ENCODE measurements at regions not wholly inside any gene's neighbourhood (a gene's known extent, or its start where the extent isn't known, plus 50 kb on each side); places are given as distances from the start of the nearest gene placed in this dataset.

DNA sequence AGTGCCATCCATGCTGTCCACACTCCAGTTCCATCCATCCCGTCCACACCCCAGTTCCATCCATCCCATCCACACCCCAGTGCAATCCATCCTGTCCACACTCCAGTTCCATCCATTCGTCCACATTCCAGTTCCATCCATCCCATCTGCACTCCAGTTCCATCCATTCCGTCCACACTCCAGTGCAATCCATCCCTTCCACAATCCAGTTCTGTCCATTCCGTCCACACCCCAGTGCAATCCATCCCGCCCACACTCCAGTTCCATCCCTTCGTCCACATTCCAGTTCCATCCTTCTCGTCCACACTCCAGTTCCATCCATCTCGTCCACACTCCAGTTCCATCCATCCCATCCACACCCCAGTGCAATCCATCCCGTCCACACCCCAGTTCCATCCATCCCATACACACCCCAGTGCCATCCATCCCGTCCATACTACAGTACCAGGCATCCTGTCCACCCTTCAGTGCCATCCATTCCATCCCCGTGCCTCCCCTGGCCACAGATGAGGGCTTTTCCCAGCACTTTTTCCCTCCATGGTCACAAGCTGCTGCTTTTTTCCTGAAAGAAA lies 704.0 kb downstream of the BRD1 start:
- Histone ChIP-seq H3K9me3 (ENCODE audit: control extremely low read depth in 1 of 3, control insufficient read depth in 2 of 3, insufficient read depth in 1 of 3, low read length in 2 of 3) (peaks cover 0 to 17% (median 0%) of the 10 kb centered on the region in 3 donors), H2AFZ (ENCODE audit: insufficient read depth, low read depth, low read length, poor library complexity, severe bottlenecking) (no peak overlapping the region), H3K27me3 (replicated peaks in 1 of 4; ENCODE audit: control extremely low read depth in 1 of 4, control insufficient read depth in 3 of 4, insufficient read depth in 4 of 4, low read length in 3 of 4) (no peaks in the 10 kb centered on the region), H3K27ac (ENCODE audit: low read length in 2 of 2) (no peak overlapping the region), H3K79me2 (ENCODE audit: control insufficient read depth, insufficient read depth, low read length) (no peaks in the 10 kb centered on the region), H3K36me3 (replicated peaks in 1 of 2; ENCODE audit: control extremely low read depth in 1 of 2, control insufficient read depth in 1 of 2, extremely low read depth in 1 of 2, insufficient read depth in 2 of 2, low read length in 1 of 2) (no peaks in the 10 kb centered on the region), H3K9ac (ENCODE audit: low read length) (no peak overlapping the region), H4K20me1 (ENCODE audit: control insufficient read depth, insufficient read depth, low read length, poor library complexity, severe bottlenecking) (no peaks in the 10 kb centered on the region), H3K4me2 (replicated peaks; ENCODE audit: low read depth, low read length, poor library complexity, severe bottlenecking) (no peak overlapping the region), H3K4me1 (ENCODE audit: control insufficient read depth in 2 of 2, insufficient read depth in 2 of 2, low read length in 2 of 2) (no peaks in the 10 kb centered on the region), H3K4me3 (ENCODE audit: control extremely low read depth in 1 of 5, extremely low read depth in 1 of 5, insufficient read depth in 1 of 5, low read depth in 2 of 5, low read length in 4 of 5) (no peak overlapping the region)
- H3K9me3 Mint-ChIP-seq (ENCODE audit: insufficient read depth): peaks cover 16% of the 10 kb centered on the region
- H3K27ac Mint-ChIP-seq: no peak overlapping the region
- H3K4me1 Mint-ChIP-seq: no peaks in the 10 kb centered on the region
- DNase-seq: no peak
- peaks cover 6% of the 10 kb centered on the region for H3K27me3 Mint-ChIP-seq
- 79% methylated on average over 11 of the region's 11 CpGs for WGBS (ENCODE audit: insufficient coverage)
- POLR2A ChIA-PET: no interaction called here
- no peak for TF ChIP-seq EZH2 (IDR thresholded peaks at IDR 0.05; ENCODE audit: borderline replicate concordance, insufficient read depth, low read depth, low read length, poor library complexity, severe bottlenecking)
- TF ChIP-seq, protein P1, sequence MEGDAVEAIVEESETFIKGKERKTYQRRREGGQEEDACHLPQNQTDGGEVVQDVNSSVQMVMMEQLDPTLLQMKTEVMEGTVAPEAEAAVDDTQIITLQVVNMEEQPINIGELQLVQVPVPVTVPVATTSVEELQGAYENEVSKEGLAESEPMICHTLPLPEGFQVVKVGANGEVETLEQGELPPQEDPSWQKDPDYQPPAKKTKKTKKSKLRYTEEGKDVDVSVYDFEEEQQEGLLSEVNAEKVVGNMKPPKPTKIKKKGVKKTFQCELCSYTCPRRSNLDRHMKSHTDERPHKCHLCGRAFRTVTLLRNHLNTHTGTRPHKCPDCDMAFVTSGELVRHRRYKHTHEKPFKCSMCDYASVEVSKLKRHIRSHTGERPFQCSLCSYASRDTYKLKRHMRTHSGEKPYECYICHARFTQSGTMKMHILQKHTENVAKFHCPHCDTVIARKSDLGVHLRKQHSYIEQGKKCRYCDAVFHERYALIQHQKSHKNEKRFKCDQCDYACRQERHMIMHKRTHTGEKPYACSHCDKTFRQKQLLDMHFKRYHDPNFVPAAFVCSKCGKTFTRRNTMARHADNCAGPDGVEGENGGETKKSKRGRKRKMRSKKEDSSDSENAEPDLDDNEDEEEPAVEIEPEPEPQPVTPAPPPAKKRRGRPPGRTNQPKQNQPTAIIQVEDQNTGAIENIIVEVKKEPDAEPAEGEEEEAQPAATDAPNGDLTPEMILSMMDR (IDR thresholded peaks at IDR 0.05): no peak
- CTCF ChIA-PET: no interaction called here
- ATAC-seq (ENCODE audit: low read depth): no peak
- intact Hi-C loops (cut with micrococcal nuclease): no loop called here
- no peak overlapping the region for H3K4me3 Mint-ChIP-seq

DNA sequence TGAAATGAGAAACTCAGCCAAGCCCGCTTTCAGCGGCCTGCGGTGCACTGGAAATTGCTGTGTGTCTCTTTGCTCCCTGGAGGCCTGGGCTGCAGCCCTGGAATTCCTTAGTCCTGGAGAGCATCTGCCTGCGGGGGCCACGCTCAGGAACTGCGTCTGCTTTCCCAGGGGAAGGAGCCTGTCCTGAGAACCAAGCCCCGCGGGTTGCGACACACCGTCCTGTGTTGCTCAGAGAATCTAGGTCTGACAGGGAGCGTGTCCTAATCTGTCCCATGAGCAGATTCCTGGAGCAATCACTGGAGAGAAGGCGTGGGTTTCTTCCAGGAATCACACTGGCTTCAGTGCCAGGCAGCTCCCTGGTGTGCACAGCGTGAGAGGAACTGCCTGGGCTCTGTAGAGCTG lies 708.1 kb downstream of the BRD1 start:
- no peak overlapping the region for H2AFZ ChIP-seq (ENCODE audit: insufficient read depth, low read depth, low read length, poor library complexity, severe bottlenecking)
- no peaks in the 10 kb centered on the region for H3K36me3 ChIP-seq (replicated peaks in 1 of 2; ENCODE audit: control extremely low read depth in 1 of 2, control insufficient read depth in 1 of 2, extremely low read depth in 1 of 2, insufficient read depth in 2 of 2, low read length in 1 of 2)
- no peak for TF ChIP-seq EZH2 (IDR thresholded peaks at IDR 0.05; ENCODE audit: borderline replicate concordance, insufficient read depth, low read depth, low read length, poor library complexity, severe bottlenecking)
- no peak for ATAC-seq (ENCODE audit: low read depth)
- Mint-ChIP-seq H3K9me3 (ENCODE audit: insufficient read depth) (peaks cover 6% of the 10 kb centered on the region), H3K4me1 (no peaks in the 10 kb centered on the region), H3K4me3 (no peak overlapping the region), H3K27me3 (peaks cover 6% of the 10 kb centered on the region), H3K27ac (no peak overlapping the region)
- peaks cover 0 to 2% (median 0%) of the 10 kb centered on the region in 4 experiments for H3K27me3 ChIP-seq (replicated peaks in 1 of 4; ENCODE audit: control extremely low read depth in 1 of 4, control insufficient read depth in 3 of 4, insufficient read depth in 4 of 4, low read length in 3 of 4)
- DNase-seq: no peak
- no peak overlapping the region for H3K4me3 ChIP-seq (ENCODE audit: control extremely low read depth in 1 of 5, extremely low read depth in 1 of 5, insufficient read depth in 1 of 5, low read depth in 2 of 5, low read length in 4 of 5)
- ChIA-PET CTCF (no interaction called here), POLR2A (no interaction called here)
- H3K9me3 ChIP-seq (ENCODE audit: control extremely low read depth in 1 of 3, control insufficient read depth in 2 of 3, insufficient read depth in 1 of 3, low read length in 2 of 3): peaks cover 0 to 29% (median 0%) of the 10 kb centered on the region in 3 donors
- H3K9ac ChIP-seq (ENCODE audit: low read length): no peak overlapping the region
- H3K4me2 ChIP-seq (replicated peaks; ENCODE audit: low read depth, low read length, poor library complexity, severe bottlenecking): no peak overlapping the region
- H4K20me1 ChIP-seq (ENCODE audit: control insufficient read depth, insufficient read depth, low read length, poor library complexity, severe bottlenecking): no peaks in the 10 kb centered on the region
- no peak overlapping the region for H3K27ac ChIP-seq (ENCODE audit: low read length in 2 of 2)
- WGBS (ENCODE audit: insufficient coverage): 84% methylated on average over 13 of the region's 13 CpGs
- intact Hi-C loops (cut with micrococcal nuclease): no loop called here
- no peaks in the 10 kb centered on the region for H3K79me2 ChIP-seq (ENCODE audit: control insufficient read depth, insufficient read depth, low read length)
- no peaks in the 10 kb centered on the region for H3K4me1 ChIP-seq (ENCODE audit: control insufficient read depth in 2 of 2, insufficient read depth in 2 of 2, low read length in 2 of 2)
